ENCODE measurements at regions not wholly inside any gene's neighbourhood (a gene's known extent, or its start where the extent isn't known, plus 50 kb on each side); places are given as distances from the start of the nearest gene placed in this dataset.

DNA sequence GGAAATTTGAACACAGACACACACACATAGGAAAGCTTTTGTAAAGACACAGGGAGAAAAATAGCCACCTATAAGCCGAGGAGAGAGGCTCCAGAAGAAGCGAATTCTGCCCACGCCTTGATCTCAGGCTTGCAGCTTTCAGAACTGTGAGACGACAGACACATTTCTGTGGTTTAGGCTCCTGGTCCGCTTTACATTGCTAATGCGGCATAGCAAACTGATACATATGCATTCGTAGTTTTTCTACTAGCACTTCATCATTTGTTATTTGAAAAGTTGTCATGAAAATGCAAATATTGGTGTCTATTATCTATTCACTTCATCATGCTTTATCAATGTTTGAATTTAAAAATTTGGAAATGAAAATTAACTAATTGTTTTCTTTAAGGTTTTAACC, 674.9 kb downstream of the SEMA5A start:
- Histone ChIP-seq H3K4me3 (replicated peaks in 1 of 3; ENCODE audit: insufficient read depth in 1 of 3, low read depth in 2 of 3, low read length in 3 of 3) (no peak overlapping the region), H3K79me2 (ENCODE audit: insufficient read depth, low read length) (no peaks in the 10 kb centered on the region), H3K36me3 (replicated peaks in 1 of 2; ENCODE audit: control insufficient read depth in 1 of 2, insufficient read depth in 2 of 2, low read length in 2 of 2) (no peaks in the 10 kb centered on the region), H3K27ac (ENCODE audit: extremely low read length, insufficient read depth, low read length) (no peak overlapping the region), H3K4me1 (ENCODE audit: insufficient read depth, low read length) (no peaks in the 10 kb centered on the region), H3K27me3 (ENCODE audit: control insufficient read depth in 1 of 2, insufficient read depth in 2 of 2, low read length in 2 of 2) (no peaks in the 10 kb centered on the region), H4K20me1 (ENCODE audit: insufficient read depth, low read length) (no peaks in the 10 kb centered on the region), H3K9me3 (ENCODE audit: low read length) (peaks cover 46% of the 10 kb centered on the region), H2AFZ (ENCODE audit: low read length) (no peak overlapping the region), H3K4me2 (ENCODE audit: low read depth, low read length) (no peak overlapping the region), H3K9ac (ENCODE audit: insufficient read depth, low read depth, low read length) (no peak overlapping the region)
- no peak for TF ChIP-seq ZBTB49 (CRISPR knock-in tag; IDR thresholded peaks at IDR 0.05; ENCODE audit: borderline replicate concordance)
- no peak for TF ChIP-seq ZNF136 (CRISPR knock-in tag; IDR thresholded peaks at IDR 0.05; ENCODE audit: low read depth)
- TF ChIP-seq, protein P1, sequence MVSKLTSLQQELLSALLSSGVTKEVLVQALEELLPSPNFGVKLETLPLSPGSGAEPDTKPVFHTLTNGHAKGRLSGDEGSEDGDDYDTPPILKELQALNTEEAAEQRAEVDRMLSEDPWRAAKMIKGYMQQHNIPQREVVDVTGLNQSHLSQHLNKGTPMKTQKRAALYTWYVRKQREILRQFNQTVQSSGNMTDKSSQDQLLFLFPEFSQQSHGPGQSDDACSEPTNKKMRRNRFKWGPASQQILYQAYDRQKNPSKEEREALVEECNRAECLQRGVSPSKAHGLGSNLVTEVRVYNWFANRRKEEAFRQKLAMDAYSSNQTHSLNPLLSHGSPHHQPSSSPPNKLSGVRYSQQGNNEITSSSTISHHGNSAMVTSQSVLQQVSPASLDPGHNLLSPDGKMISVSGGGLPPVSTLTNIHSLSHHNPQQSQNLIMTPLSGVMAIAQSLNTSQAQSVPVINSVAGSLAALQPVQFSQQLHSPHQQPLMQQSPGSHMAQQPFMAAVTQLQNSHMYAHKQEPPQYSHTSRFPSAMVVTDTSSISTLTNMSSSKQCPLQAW (CRISPR knock-in tag; IDR thresholded peaks at IDR 0.05) = no peak
- TF ChIP-seq ZSCAN12 (CRISPR knock-in tag; IDR thresholded peaks at IDR 0.05) = no peak
- TF ChIP-seq, protein P2, sequence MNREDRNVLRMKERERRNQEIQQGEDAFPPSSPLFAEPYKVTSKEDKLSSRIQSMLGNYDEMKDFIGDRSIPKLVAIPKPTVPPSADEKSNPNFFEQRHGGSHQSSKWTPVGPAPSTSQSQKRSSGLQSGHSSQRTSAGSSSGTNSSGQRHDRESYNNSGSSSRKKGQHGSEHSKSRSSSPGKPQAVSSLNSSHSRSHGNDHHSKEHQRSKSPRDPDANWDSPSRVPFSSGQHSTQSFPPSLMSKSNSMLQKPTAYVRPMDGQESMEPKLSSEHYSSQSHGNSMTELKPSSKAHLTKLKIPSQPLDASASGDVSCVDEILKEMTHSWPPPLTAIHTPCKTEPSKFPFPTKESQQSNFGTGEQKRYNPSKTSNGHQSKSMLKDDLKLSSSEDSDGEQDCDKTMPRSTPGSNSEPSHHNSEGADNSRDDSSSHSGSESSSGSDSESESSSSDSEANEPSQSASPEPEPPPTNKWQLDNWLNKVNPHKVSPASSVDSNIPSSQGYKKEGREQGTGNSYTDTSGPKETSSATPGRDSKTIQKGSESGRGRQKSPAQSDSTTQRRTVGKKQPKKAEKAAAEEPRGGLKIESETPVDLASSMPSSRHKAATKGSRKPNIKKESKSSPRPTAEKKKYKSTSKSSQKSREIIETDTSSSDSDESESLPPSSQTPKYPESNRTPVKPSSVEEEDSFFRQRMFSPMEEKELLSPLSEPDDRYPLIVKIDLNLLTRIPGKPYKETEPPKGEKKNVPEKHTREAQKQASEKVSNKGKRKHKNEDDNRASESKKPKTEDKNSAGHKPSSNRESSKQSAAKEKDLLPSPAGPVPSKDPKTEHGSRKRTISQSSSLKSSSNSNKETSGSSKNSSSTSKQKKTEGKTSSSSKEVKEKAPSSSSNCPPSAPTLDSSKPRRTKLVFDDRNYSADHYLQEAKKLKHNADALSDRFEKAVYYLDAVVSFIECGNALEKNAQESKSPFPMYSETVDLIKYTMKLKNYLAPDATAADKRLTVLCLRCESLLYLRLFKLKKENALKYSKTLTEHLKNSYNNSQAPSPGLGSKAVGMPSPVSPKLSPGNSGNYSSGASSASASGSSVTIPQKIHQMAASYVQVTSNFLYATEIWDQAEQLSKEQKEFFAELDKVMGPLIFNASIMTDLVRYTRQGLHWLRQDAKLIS (CRISPR knock-in tag; IDR thresholded peaks at IDR 0.05) = no peak
- TF ChIP-seq, protein P3, sequence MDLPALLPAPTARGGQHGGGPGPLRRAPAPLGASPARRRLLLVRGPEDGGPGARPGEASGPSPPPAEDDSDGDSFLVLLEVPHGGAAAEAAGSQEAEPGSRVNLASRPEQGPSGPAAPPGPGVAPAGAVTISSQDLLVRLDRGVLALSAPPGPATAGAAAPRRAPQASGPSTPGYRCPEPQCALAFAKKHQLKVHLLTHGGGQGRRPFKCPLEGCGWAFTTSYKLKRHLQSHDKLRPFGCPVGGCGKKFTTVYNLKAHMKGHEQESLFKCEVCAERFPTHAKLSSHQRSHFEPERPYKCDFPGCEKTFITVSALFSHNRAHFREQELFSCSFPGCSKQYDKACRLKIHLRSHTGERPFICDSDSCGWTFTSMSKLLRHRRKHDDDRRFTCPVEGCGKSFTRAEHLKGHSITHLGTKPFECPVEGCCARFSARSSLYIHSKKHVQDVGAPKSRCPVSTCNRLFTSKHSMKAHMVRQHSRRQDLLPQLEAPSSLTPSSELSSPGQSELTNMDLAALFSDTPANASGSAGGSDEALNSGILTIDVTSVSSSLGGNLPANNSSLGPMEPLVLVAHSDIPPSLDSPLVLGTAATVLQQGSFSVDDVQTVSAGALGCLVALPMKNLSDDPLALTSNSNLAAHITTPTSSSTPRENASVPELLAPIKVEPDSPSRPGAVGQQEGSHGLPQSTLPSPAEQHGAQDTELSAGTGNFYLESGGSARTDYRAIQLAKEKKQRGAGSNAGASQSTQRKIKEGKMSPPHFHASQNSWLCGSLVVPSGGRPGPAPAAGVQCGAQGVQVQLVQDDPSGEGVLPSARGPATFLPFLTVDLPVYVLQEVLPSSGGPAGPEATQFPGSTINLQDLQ (CRISPR knock-in tag; IDR thresholded peaks at IDR 0.05) = no peak
- POLR2A ChIA-PET = no interaction called here
- intact Hi-C loops (cut with micrococcal nuclease; ENCODE audit: unreplicated experiment) (no loop called here), in situ Hi-C loops (cut with HindIII; ENCODE audit: extremely low pct_ligation_motif_present, low pct_unique_long_range_greater_than_20kb) (no loop called here)
- no peak for DNase-seq (ENCODE audit: low spot score)
- WGBS (ENCODE audit: low lambda C conversion rate) = 18% methylated on average over 7 of the region's 7 CpGs
- ATAC-seq = no peak
- BruUV-seq (replicated peaks) = no TSS peak
- FAIRE-seq = no peak
- CTCF ChIA-PET (ENCODE audit: low intra/inter-chr PET ratio, low total read pairs) = no interaction called here
